PFSK-1 (cell line): ENCODE measurements at regions not wholly inside any gene's neighbourhood (a gene's known extent, or its start where the extent isn't known, plus 50 kb on each side); places are given as distances from the start of the nearest gene placed in this dataset.

Source experiments
- FOXP2 ChIP-seq: optimal IDR thresholded peaks from 2 replicates; pipeline ENCODE3; 2011; ENCODE audit warnings: borderline replicate concordance, control low read depth, inconsistent platforms; ENCODE audit not compliant: insufficient read depth; ENCODE audit errors: extremely low read length, extremely low read depth
- POLR2AphosphoS5 ChIP-seq: IDR thresholded peaks from 2 replicates; pipeline ENCODE4 v1.6.1; 2012; ENCODE audit warnings: low read depth, mild to moderate bottlenecking, control low read depth, low read length, moderate library complexity
- REST ChIP-seq, 2 experiments: IDR thresholded peaks; 2 replicates each; pipeline versions ENCODE4 v1.6.1 to v1.8.0; 2011 to 2012; ENCODE audit warnings: low read depth in 2 of 2, low read length in 2 of 2, control low read depth in 1 of 2, inconsistent platforms in 1 of 2, mild to moderate bottlenecking in 1 of 2, moderate library complexity in 1 of 2; ENCODE audit not compliant: insufficient read depth in 1 of 2
- SIN3A ChIP-seq: IDR thresholded peaks from 2 replicates; pipeline ENCODE4 v1.6.1; 2012; ENCODE audit warnings: mild to moderate bottlenecking, low read length, moderate library complexity, borderline replicate concordance; ENCODE audit not compliant: insufficient read depth
- TAF1 ChIP-seq: IDR thresholded peaks from 2 replicates; pipeline ENCODE4 v1.6.1; 2012; ENCODE audit warnings: low read length, control low read depth, borderline replicate concordance; ENCODE audit not compliant: insufficient read depth

DNA sequence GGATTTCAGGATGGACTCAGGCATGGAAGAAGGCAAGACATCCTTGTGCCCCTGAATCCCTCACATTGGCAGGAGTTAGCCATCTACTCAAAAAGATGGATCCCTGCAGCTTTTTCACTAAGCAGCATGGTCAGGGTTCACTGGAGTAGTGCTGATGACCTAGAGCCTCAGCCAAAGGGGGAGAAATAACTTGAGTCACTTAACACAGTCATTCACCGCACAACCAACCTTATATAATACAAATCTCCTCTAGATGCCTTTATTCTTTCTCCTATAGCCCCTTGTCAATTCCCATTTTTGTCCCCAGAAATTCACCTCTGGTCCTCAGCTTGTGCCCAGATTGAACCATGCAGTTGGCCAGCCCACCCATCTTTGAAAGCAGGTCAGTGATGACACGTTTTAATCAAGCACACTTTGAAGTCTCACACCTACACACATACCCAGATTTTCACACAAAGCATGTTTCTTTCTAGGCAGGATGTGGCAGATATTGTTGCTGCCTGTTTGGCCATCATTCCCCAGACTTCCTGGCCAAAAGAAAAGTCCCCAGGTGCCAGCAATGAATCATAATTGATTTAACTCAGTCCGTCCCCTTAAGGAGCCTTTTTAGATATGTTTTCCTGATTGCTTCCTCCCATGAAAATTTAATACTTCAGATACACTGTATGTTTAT is 84.2 kb downstream of the LBH start:
- TF ChIP-seq POLR2AphosphoS5 (no peak), SIN3A (no peak), TAF1 (no peak), FOXP2 (no peak), REST (IDR thresholded peaks at IDR 0.05; ENCODE audit: insufficient read depth in 1 of 2, low read depth in 2 of 2, low read length in 2 of 2) (no peak)

DNA sequence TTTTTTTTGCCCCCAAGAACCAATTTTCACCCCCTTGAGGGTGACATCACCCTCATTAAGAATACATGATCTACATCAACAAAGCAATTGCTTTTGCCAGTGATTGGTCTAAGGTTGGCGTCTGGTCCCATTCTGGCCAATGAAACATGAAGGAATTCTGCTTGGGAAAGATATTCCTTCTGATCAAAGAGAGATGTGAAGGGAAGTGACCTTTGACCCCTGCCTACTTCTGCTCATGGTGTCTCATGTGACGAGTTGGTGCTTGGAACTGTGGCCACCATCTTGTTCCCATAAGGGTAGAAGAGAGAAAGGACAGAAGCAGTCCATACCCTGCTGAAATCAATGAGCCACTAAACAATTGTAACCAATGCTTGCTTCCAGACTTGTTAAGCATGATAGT is 85.1 kb downstream of the LBH start:
- TF ChIP-seq POLR2AphosphoS5 (no peak), TAF1 (no peak), SIN3A (no peak), FOXP2 (no peak), REST (IDR thresholded peaks at IDR 0.05; ENCODE audit: insufficient read depth in 1 of 2, low read depth in 2 of 2, low read length in 2 of 2) (no peak)

DNA sequence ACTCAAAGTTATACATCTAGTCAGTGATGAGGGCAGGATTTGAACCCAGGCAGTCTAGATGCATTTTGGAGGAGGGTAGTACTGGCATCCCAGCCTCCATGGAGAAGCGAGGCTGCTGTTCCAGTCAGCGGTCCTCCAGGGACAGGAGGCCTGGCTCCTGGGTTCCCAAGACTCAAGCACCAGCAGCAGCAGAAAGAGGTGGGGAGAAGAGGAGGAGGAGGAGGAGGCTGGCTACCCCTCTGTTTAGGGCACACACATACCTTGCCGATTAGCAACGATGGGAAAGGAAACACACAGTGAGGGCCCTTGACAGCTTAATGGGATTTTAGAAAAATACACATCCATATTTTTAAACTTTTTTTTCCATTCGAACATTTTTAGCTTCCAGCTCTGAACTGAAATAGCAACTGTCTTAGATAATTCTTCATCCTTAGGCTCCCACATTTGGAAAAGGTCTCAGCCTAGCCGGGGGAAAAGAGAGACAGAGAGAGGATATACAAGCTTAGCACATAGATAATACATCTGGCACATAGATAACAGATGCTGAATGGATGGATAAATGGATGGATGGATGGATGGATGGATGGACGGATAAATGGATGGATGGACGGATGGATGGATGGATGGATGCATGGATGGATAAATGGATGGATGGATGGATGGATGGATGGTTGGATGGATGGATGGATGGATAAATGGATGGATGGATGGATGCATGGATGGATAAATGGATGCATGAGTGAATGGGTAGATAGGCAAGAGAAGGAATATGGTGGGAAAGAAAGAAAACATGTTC is 87.9 kb downstream of the LBH start:
- TF ChIP-seq TAF1 (no peak), FOXP2 (no peak), SIN3A (no peak), POLR2AphosphoS5 (no peak), REST (IDR thresholded peaks at IDR 0.05; ENCODE audit: insufficient read depth in 1 of 2, low read depth in 2 of 2, low read length in 2 of 2) (no peak)

DNA sequence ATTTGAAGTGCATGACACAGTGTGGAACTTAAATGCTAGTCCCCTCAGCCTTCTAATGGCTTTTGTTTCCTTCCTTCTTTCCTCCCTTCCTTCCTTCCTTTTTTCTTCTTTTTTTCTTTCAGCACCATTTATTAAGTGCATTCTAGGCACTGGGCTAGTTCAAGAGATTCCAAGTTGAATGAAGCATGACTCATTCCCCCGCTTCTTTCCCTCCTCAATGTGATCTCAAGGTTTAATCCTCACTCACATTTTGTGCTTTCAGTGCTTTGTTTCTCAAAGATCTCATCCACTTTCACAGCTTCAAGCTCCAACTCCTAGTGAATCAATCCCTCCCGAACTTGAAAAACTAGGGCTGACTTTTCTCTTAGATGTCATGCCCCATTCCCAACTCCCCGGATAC is 90.1 kb downstream of the LBH start:
- TF ChIP-seq TAF1 (no peak), REST (IDR thresholded peaks at IDR 0.05; ENCODE audit: insufficient read depth in 1 of 2, low read depth in 2 of 2, low read length in 2 of 2) (no peak), FOXP2 (no peak), SIN3A (no peak), POLR2AphosphoS5 (no peak)
